A549 (cell line): ENCODE measurements at regions not wholly inside any gene's neighbourhood (a gene's known extent, or its start where the extent isn't known, plus 50 kb on each side); places are given as distances from the start of the nearest gene placed in this dataset.

Source experiments
- EHMT2 ChIP-seq: fragments of 200-600 bp; sonication (generic); IDR thresholded peaks from 2 replicates; pipeline ENCODE4 v1.6.1; 2016; ENCODE audit warnings: antibody characterized with exemption, low read depth, mild to moderate bottlenecking, moderate library complexity
- USF2 ChIP-seq: fragments of 450-650 bp; IDR thresholded peaks from 2 replicates; pipeline ENCODE4 v1.6.1; 2014; ENCODE audit warnings: antibody characterized with exemption

GRCh38 chr2:240310645-240311044 lies 124.8 kb upstream of the GPC1 start:
- no peak for TF ChIP-seq EHMT2
- TF ChIP-seq USF2: no peak
